Testis (tissue), 2 donors: ENCODE measurements at regions not wholly inside any gene's neighbourhood (a gene's known extent, or its start where the extent isn't known, plus 50 kb on each side); places are given as distances from the start of the nearest gene placed in this dataset.

Source experiments
- DNase-seq: peaks from one replicate; pipeline ENCODE4 v3.0.0-alpha.2; 2019
- H3K27ac ChIP-seq, 2 donors: fragments of 200-600 bp; sonication (generic); one replicate each; pipeline ENCODE4 v1.5.1; 2019
- H3K27me3 ChIP-seq: fragments of 200-600 bp; sonication (generic); one replicate; pipeline ENCODE4 v1.5.1; 2019
- H3K36me3 ChIP-seq: fragments of 200-600 bp; sonication (generic); one replicate; pipeline ENCODE4 v1.5.1; 2017; ENCODE audit warnings: low read depth; ENCODE audit errors: missing control alignments
- H3K4me1 ChIP-seq: fragments of 200-600 bp; sonication (generic); one replicate; pipeline ENCODE4 v1.5.1; 2019
- H3K4me3 ChIP-seq, 2 donors: fragments of 200-600 bp; sonication (generic); one replicate each; pipeline ENCODE4 v1.5.1; 2017 to 2019
- H3K9me3 ChIP-seq: fragments of 200-600 bp; sonication (generic); one replicate; pipeline ENCODE4 v1.5.1; 2017
- CTCF ChIP-seq, 3 experiments: fragments of 450-650 bp in 2 of 3; fragments of 200-600 bp in 1 of 3; sonication (generic) in 1 of 3; IDR thresholded peaks; one replicate each; pipeline ENCODE4 v1.5.1; 2016 to 2019; ENCODE audit warnings: antibody characterized with exemption in 3 of 3, mild to moderate bottlenecking in 2 of 3, moderate library complexity in 1 of 3
- POLR2A ChIP-seq: fragments of 450-650 bp; IDR thresholded peaks from one replicate; pipeline ENCODE4 v1.6.1; 2017; ENCODE audit warnings: antibody characterized with exemption, mild to moderate bottlenecking, moderate library complexity
- WGBS, 2 donors: methylation state at CpG; one replicate each; pipeline ENCODE4 v1.1.5; 2018; 5-methylcytosine and 5-hydroxymethylcytosine counted together
- intact Hi-C: fragments of 100-400 bp; cut with DNase I; formaldehyde crosslinking; loops from one replicate; pipeline ENCODE4 v1.15.1; 2023; ENCODE audit warnings: low total_unique reads

GRCh38 chr11:90373971-90374370 is 151.1 kb upstream of the CHORDC1 start:
- intact Hi-C loops: no loop called here
- TF ChIP-seq POLR2A (no peak), CTCF (IDR thresholded peaks at IDR 0.05) (no peak)

GRCh38 chr11:90364527-90364926 is 141.7 kb upstream of the CHORDC1 start:
- H3K36me3 ChIP-seq: no peaks in the 10 kb centered on the region
- no peak for DNase-seq
- no peak overlapping the region for H3K4me3 ChIP-seq
- intact Hi-C loops: no loop called here
- H3K27me3 ChIP-seq: no peaks in the 10 kb centered on the region
- no peak overlapping the region for H3K27ac ChIP-seq
- no peaks in the 10 kb centered on the region for H3K4me1 ChIP-seq
- WGBS, 2 donors: 83 to 90% methylated on average over 2 of the region's 2 CpGs
- no peaks in the 10 kb centered on the region for H3K9me3 ChIP-seq
- TF ChIP-seq CTCF (IDR thresholded peaks at IDR 0.05) (no peak), POLR2A (no peak)

More at GRCh38 chr11:90373971-90374370, 151.1 kb upstream of the CHORDC1 start:
- no peak overlapping the region for H3K27ac ChIP-seq
- no peaks in the 10 kb centered on the region for H3K27me3 ChIP-seq
- no peaks in the 10 kb centered on the region for H3K4me1 ChIP-seq
- DNase-seq: no peak
- no peak overlapping the region for H3K4me3 ChIP-seq
- H3K36me3 ChIP-seq: no peaks in the 10 kb centered on the region
- no peaks in the 10 kb centered on the region for H3K9me3 ChIP-seq
- WGBS, 2 donors: 85 to 90% methylated on average over 2 of the region's 2 CpGs

- no peak overlapping the region for H3K4me3 ChIP-seq
- H3K4me1 ChIP-seq: no peaks in the 10 kb centered on the region
- WGBS, 2 donors: 86 to 93% methylated on average over 1 of the region's 1 CpG
- intact Hi-C loops: no loop called here
- no peaks in the 10 kb centered on the region for H3K27me3 ChIP-seq
- no peaks in the 10 kb centered on the region for H3K36me3 ChIP-seq
- DNase-seq: no peak
- no peak overlapping the region for H3K27ac ChIP-seq
- TF ChIP-seq POLR2A (no peak), CTCF (IDR thresholded peaks at IDR 0.05) (no peak)
- no peaks in the 10 kb centered on the region for H3K9me3 ChIP-seq
These were observed 140.9 kb upstream of the CHORDC1 start for GRCh38 chr11:90363739-90364138.

GRCh38 chr11:90355200-90355599 is 132.4 kb upstream of the CHORDC1 start:
- H3K27me3 ChIP-seq: no peaks in the 10 kb centered on the region
- WGBS, 2 donors: 56 to 78% methylated on average over 1 of the region's 1 CpG
- H3K9me3 ChIP-seq: no peaks in the 10 kb centered on the region
- no peaks in the 10 kb centered on the region for H3K36me3 ChIP-seq
- no peak for DNase-seq
- no peak overlapping the region for H3K27ac ChIP-seq
- intact Hi-C loops: no loop called here
- no peaks in the 10 kb centered on the region for H3K4me1 ChIP-seq
- no peak overlapping the region for H3K4me3 ChIP-seq
- TF ChIP-seq POLR2A: no peak
- no peak for TF ChIP-seq CTCF (IDR thresholded peaks at IDR 0.05)

- TF ChIP-seq CTCF (IDR thresholded peaks at IDR 0.05) (no peak), POLR2A (no peak)
- H3K4me3 ChIP-seq: no peak overlapping the region
- H3K27ac ChIP-seq: no peak overlapping the region
- H3K4me1 ChIP-seq: no peaks in the 10 kb centered on the region
- WGBS, 2 donors: 67 to 68% methylated on average over 1 of the region's 1 CpG
- DNase-seq: no peak
- intact Hi-C loops: no loop called here
- H3K9me3 ChIP-seq: no peaks in the 10 kb centered on the region
- H3K36me3 ChIP-seq: no peaks in the 10 kb centered on the region
- H3K27me3 ChIP-seq: no peaks in the 10 kb centered on the region
These were observed 126.9 kb upstream of the CHORDC1 start for GRCh38 chr11:90349731-90350130.
